Keratinocyte (primary cell): ENCODE measurements at regions not wholly inside any gene's neighbourhood (a gene's known extent, or its start where the extent isn't known, plus 50 kb on each side); places are given as distances from the start of the nearest gene placed in this dataset.

ENCODE experiments used
- CTCF ChIP-seq, 3 experiments: IDR thresholded peaks in 1 of 3; conservative IDR thresholded peaks in 1 of 3; optimal IDR thresholded peaks in 1 of 3; 2 replicates in 2 of 3; 3 replicates in 1 of 3; pipeline versions ENCODE3 to v1.5.1; 2011; ENCODE audit warnings: low read length in 3 of 3, mild to moderate bottlenecking in 3 of 3, moderate library complexity in 2 of 3, control low read depth in 1 of 3, inconsistent platforms in 1 of 3; ENCODE audit not compliant: insufficient read depth in 2 of 3; ENCODE audit errors: extremely low read depth in 1 of 3
- EZH2 ChIP-seq: IDR thresholded peaks from one replicate; pipeline ENCODE4 v1.6.1; 2012; ENCODE audit warnings: inconsistent platforms, mild to moderate bottlenecking, low read length, moderate library complexity

- TF ChIP-seq CTCF (optimal IDR thresholded peaks at IDR 0.05 in 1 of 3, IDR thresholded peaks at IDR 0.05 in 1 of 3, conservative IDR thresholded peaks at IDR 0.05 in 1 of 3; ENCODE audit: extremely low read depth in 1 of 3, insufficient read depth in 2 of 3, low read length in 3 of 3) (no peak), EZH2 (no peak)
Observed at GRCh38 chr21:16280686-16281091, 550.9 kb downstream of the USP25 start.
